Lower lobe of right lung (tissue), 2 donors: ENCODE measurements at regions not wholly inside any gene's neighbourhood (a gene's known extent, or its start where the extent isn't known, plus 50 kb on each side); places are given as distances from the start of the nearest gene placed in this dataset.

Experiments
- ATAC-seq, 2 donors: fragments of 200-7000 bp; cut with Tn5 transposase; one replicate each; pipeline ENCODE4 v1.9.1; 2020 to 2022; ENCODE audit warnings: mild to moderate bottlenecking in 2 of 2, moderate library complexity in 2 of 2
- DNase-seq: peaks from one replicate; pipeline ENCODE4 v3.0.0-alpha.2; 2020
- H3K27ac ChIP-seq: fragments of 200-600 bp; one replicate; pipeline ENCODE4 v1.8.0; 2022
- H3K27me3 ChIP-seq: fragments of 200-600 bp; one replicate; pipeline ENCODE4 v1.8.0; 2022; ENCODE audit warnings: low read depth
- H3K36me3 ChIP-seq: fragments of 200-600 bp; one replicate; pipeline ENCODE4 v1.8.0; 2022; ENCODE audit warnings: mild to moderate bottlenecking
- H3K4me1 ChIP-seq: fragments of 200-600 bp; one replicate; pipeline ENCODE4 v1.8.0; 2022
- H3K4me3 ChIP-seq: fragments of 200-600 bp; one replicate; pipeline ENCODE4 v1.8.0; 2022; ENCODE audit warnings: mild to moderate bottlenecking
- H3K9me3 ChIP-seq: fragments of 200-600 bp; one replicate; pipeline ENCODE4 v1.8.0; 2022
- intact Hi-C: fragments of 100-400 bp; cut with DNase I; formaldehyde crosslinking; loops from one replicate; pipeline ENCODE4 v1.11.0; 2022
- TF ChIP-seq, protein P1 (sequence below): fragments of 200-600 bp; IDR thresholded peaks from one replicate; pipeline ENCODE4 v1.8.0; 2022; ENCODE audit warnings: antibody characterized with exemption, mild to moderate bottlenecking
- donor health status: DM: no; HTN: yes; CAD: no; lungs with severe emphysema.

DNA sequence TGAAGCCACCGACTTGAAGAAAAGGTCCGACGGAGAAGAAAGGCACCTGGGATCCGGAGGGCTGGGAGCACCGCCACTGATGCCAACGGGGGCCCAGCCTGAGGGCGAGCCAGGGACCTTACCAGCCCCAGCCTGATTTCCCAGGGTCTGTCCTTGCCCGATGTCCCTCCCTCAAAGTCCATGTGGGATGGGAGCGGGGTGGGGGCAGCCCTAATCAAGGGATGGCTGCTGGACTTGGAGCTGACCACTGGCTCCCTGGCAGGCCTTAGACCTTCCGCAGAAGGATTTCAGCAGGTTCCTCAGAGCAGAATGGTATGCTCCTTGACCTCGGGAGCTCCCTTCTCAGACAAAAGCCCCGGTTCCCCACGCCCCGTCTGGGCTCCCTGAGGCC is 99.6 kb downstream of the ZFP36L2 start:
- Histone ChIP-seq H3K27ac (no peak overlapping the region), H3K27me3 (no peaks in the 10 kb centered on the region), H3K9me3 (no peaks in the 10 kb centered on the region), H3K36me3 (no peaks in the 10 kb centered on the region), H3K4me1 (peaks cover 52% of the 10 kb centered on the region), H3K4me3 (no peak overlapping the region)
- ATAC-seq (no peak), DNase-seq (no peak)
- intact Hi-C loops = no loop called here
- TF ChIP-seq, protein P1, sequence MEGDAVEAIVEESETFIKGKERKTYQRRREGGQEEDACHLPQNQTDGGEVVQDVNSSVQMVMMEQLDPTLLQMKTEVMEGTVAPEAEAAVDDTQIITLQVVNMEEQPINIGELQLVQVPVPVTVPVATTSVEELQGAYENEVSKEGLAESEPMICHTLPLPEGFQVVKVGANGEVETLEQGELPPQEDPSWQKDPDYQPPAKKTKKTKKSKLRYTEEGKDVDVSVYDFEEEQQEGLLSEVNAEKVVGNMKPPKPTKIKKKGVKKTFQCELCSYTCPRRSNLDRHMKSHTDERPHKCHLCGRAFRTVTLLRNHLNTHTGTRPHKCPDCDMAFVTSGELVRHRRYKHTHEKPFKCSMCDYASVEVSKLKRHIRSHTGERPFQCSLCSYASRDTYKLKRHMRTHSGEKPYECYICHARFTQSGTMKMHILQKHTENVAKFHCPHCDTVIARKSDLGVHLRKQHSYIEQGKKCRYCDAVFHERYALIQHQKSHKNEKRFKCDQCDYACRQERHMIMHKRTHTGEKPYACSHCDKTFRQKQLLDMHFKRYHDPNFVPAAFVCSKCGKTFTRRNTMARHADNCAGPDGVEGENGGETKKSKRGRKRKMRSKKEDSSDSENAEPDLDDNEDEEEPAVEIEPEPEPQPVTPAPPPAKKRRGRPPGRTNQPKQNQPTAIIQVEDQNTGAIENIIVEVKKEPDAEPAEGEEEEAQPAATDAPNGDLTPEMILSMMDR = no peak

DNA sequence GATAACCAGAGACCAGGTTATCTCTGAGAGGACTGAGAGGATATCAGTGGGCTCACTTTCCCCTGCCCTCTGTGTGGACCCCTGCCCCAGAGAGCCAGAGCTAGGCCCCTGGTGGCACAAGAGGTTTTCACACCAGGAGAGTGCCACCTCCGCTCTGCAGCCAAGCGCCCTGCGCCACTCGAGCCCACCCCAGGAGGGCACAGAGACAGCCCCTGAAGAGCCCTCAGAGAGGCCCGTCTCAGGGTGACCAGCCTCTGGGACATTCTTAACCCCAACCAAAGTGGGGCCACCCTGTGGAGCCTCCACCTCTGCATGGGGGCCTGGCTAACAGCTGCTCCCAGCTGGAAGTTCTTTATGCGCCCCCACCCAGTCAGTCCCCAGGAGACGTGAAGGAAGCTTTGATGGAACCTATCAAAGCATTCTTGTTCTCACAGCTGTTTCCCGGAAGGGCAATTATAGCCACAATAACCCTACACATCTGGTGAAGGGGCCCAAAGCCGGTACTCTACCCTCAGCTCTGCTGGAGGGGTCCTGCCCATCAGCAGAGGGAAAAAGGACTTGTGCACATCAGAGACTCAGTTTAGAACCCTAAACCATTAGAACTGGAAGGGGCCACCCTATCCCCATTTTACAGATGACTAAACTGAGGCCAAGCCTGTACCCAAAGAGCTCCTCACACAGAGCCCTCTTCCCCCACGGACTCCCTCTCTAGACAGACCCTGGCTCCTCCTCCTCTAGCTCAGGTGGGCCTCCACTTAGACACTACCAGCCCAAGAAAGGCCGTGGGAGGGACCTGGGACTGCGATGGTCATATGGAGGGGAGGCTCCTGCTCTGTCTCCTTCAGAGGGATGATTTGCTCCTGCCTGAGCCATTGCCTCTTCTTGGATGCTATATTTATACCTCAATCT is 101.1 kb downstream of the ZFP36L2 start:
- Histone ChIP-seq H3K27me3 (no peaks in the 10 kb centered on the region), H3K36me3 (no peaks in the 10 kb centered on the region), H3K27ac (no peak overlapping the region), H3K4me1 (peaks cover 38% of the 10 kb centered on the region), H3K4me3 (no peak overlapping the region), H3K9me3 (no peaks in the 10 kb centered on the region)
- TF ChIP-seq, protein P1 = no peak
- intact Hi-C loops = no loop called here
- ATAC-seq (no peak), DNase-seq (no peak)

DNA sequence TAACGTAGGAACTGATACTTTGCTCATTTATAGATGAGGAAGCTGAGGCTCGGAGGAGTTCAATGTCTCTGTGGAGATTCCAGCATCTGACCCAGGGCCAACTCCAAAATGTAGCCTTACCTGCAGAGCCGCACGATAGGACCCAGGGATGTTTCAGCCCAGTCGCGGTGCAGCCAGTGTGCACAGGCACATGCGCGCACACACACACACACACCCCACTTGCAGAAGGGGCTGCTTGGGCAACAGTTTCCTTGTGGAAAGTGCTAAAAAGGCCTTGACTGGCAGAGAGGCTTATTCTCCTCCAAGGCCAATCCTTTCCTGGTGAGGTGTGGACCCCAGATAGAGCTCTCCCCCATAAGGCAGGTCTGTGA is 101.7 kb downstream of the ZFP36L2 start:
- intact Hi-C loops = no loop called here
- Histone ChIP-seq H3K36me3 (no peaks in the 10 kb centered on the region), H3K9me3 (peaks cover 1% of the 10 kb centered on the region), H3K27me3 (no peaks in the 10 kb centered on the region), H3K4me1 (peaks cover 31% of the 10 kb centered on the region), H3K27ac (no peak overlapping the region), H3K4me3 (no peak overlapping the region)
- DNase-seq (no peak), ATAC-seq (no peak)
- TF ChIP-seq, protein P1 = no peak

DNA sequence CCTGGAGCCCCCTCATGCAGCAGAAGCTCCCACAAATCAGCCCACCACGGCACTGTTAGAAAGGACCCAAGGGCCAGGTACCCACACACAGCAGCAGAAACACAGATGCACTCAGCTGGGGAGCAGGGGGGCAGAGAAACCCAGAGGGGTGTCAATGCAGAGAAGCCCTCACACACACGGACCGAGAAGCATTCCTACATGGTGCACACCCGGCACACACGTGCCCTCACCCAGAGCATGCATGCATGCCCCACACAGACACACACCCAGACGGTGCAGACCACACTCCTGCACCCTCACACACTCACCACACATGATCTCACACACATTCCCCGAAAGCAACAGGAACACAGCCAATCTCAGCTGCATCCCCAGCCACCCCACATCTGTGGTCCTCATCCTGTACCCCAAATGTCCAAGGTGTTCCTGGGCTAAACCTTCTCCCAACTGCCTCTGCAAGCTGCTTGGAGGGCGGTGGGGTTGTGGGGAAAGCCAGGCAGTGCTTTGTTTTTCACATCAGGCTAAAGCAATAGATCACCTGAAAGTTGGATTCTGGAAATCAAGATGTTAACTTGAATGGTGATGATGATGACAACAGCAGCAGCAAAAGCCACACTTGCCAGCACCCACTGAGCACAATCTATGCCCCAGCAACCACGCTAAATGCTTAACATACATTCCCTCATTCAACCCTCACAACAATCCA is 102.3 kb downstream of the ZFP36L2 start:
- TF ChIP-seq, protein P1 = no peak
- Histone ChIP-seq H3K4me3 (no peak overlapping the region), H3K9me3 (peaks cover 6% of the 10 kb centered on the region), H3K27me3 (no peaks in the 10 kb centered on the region), H3K36me3 (no peaks in the 10 kb centered on the region), H3K4me1 (peaks cover 26% of the 10 kb centered on the region), H3K27ac (no peak overlapping the region)
- intact Hi-C loops = no loop called here
- ATAC-seq (no peak), DNase-seq (no peak)

DNA sequence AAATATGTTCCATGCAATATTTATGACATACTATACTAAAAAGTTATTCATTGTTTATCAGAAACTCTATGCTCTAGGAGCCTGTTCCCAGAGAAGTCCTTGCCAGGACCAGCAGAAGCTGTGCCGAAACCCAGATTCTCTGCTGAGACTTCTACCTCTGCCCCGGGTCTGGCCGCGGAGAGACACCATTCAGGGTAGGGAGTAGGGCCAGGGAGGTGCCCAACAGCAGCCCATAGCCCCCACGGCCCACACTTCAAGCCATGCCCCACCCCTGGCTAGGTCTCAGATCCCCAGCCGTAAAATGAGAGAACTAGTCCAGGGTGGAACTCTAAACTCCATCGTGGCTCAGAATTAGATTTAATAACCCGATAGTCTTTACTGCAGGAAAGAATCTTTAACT is 102.9 kb downstream of the ZFP36L2 start:
- H3K27me3 ChIP-seq = no peaks in the 10 kb centered on the region
- ATAC-seq = no peak
- peaks cover 19% of the 10 kb centered on the region for H3K4me1 ChIP-seq
- no peak for DNase-seq
- peaks cover 7% of the 10 kb centered on the region for H3K9me3 ChIP-seq
- intact Hi-C loops = no loop called here
- no peak overlapping the region for H3K4me3 ChIP-seq
- TF ChIP-seq, protein P1 = no peak
- no peaks in the 10 kb centered on the region for H3K36me3 ChIP-seq
- H3K27ac ChIP-seq = no peak overlapping the region
